Left hindlimb (tissue), 1 donor: ENCODE measurements at regions not wholly inside any gene's neighbourhood (a gene's known extent, or its start where the extent isn't known, plus 50 kb on each side); places are given as distances from the start of the nearest gene placed in this dataset.
"Not testable (repeated sequence)": the region's sequence is repeated elsewhere in the genome, so short reads cannot be mapped to it uniquely, and the experiment has no call there.

Experiments
- DNase-seq: peaks from one replicate; pipeline ENCODE4 v3.0.0-alpha.2; 2018

DNA sequence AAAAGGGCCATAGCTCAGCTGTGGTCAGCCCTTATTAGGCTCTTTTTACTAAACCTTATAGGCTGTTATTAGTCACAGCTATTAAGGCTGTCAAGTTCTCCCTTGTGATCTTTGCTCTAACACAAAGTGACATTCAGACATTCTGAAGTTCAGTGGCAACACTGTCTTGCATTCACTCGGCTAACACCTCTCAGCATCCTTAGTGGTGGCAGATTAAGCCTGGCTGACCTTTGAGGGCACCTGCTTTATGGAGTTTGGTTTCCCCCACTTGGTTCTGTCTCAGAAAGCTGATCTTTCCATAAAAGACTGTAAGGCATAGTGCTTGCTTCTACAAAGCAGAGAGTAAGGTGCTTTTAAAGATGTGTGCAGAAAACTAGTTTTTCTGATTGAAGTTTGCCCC is 677.4 kb upstream of the TMEM132C start:
- no peak for DNase-seq

DNA sequence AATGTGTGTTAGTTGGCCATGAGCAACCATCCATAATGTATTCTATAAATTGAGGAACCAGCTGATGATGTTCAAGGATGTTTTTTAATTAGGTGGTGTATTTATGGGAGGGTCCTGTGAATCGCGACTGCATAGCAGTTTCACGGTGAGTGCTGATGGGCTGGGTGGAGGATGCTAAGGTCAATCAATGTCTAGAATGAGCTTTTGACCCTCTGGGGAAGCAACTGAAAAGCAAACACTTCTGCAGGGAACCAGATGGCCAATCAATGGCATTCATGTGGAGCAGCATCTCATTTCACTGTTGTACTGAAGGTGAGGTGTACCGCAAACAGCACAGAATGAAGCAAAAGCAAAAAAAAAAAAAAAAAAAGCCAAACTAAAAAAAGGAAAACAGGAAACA is 676.1 kb upstream of the TMEM132C start:
- no peak for DNase-seq

DNA sequence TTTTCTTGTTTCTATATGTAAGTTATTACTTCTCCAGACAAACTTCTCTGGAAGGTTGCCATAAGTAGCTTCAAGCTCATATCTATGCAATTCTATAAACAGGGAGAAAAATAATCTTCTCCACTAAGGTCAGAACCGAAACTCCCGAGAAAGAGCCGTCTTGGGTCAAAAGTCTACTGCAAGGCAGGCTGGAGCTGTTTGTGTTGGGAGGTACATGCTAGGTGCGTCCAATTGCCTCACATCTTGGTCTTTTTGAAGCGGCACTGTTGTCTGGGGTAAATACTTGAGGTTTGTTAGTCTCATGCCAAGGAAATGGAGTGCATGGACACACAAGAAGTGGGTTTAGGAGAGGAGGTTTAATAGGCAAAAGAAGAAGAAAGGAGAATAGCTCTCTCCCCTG is 674.7 kb upstream of the TMEM132C start:
- no peak for DNase-seq

DNA sequence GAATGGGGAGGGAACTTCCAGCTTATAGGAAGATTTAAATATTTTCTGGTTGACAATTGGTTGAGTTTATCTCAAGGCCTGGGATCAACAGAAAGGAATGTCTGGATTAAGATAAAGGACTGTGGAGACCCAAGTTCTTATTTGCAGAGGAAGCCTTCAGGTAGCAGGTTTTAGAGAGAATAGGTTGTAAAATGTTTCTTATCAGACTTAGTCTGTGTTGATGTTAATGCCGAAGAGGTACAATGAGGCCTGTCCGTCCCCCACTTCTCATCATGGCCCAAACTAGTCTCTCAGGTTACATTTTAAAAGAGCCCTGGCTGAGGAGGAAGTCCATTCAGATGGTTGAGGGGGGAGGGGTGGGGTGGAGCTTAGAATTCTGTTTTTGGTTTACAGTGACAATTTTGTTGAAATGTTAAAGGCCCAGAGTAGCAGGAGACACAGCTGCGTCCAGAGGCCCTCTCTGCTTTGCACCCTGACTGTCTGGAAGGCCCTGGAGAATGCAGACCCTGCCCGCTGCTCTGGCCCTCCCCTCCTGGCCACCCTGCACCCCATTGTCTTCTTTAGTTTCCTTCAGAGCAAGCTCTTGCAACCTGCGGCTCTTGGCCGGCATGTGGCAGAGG is 672.5 kb upstream of the TMEM132C start:
- no peak for DNase-seq

DNA sequence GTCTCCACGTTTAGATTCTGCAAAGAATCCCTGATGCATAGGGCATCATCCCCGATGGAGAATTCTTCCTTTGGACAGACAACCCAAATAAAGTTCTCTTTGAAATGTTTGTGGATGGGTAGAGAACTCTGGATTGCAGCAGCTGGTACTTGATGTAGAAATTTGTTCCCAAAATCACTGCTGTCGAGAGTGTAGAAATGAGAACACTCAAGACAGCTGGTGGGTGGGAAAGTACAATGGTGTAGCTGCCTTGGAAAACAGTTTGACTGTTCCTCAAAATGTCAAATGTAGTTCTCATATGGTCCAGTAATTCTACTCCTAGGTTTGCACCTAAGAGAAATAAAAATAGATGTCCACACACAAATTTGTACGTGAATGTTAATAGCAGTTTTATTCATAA is 671.5 kb upstream of the TMEM132C start:
- no peak for DNase-seq

DNA sequence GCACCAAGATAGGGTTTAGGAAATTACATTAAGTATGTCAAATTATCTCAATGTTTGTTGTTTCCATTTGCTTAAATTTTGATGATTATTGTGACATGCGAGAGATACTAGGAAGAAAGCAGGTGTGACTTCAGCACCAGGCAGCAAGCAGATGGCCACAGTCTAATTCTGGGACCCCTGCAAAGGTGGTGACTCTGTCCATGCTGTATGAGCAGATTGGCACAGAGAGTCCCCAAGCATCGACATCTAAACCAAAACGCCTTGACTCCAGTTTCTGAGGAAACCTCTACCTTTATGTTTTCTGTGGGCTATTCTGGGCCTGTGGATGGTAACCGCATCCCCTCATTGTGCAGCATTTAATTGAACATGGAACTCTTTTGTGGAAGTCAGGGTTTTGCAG is 670.1 kb upstream of the TMEM132C start:
- DNase-seq, result no peak

DNA sequence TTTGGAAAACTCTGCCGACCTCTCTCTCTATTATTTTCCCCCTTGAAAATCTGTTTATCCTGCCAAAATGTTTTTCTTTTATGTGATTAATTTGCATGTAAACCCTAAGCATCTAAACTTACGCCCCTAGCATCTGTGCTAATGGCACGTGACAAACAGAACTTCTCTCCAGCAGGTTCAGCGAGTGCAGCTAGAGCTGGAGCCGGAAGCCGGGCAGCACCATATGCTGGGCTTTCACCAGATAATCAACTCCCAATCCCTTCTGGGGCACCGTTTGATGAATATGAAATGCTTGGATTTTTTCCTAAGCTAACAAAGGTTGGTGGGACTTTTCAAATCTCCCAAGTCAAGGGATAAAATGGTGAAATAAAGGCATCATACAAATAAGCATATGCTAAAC is 667.5 kb upstream of the TMEM132C start:
- no peak for DNase-seq

DNA sequence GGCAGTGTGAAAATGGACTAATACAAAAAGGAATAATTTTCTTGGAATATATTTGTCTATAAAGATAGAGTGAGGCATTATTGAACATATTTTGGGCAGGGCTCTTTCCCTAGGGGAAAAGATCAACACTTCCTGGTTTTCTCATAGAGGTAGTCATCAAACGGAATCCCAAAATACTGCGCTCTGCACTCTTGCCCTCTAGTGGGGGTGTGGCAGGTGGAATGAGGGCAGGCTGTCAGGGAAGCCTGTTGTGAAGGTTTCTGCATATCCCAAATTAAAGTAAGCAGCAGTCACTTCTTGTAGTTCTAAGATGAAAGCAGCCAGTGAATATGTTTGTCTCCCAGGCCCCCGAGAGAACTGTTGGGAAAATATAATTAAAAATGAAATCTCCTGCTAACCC is 666.8 kb upstream of the TMEM132C start:
- DNase-seq, result no peak

DNA sequence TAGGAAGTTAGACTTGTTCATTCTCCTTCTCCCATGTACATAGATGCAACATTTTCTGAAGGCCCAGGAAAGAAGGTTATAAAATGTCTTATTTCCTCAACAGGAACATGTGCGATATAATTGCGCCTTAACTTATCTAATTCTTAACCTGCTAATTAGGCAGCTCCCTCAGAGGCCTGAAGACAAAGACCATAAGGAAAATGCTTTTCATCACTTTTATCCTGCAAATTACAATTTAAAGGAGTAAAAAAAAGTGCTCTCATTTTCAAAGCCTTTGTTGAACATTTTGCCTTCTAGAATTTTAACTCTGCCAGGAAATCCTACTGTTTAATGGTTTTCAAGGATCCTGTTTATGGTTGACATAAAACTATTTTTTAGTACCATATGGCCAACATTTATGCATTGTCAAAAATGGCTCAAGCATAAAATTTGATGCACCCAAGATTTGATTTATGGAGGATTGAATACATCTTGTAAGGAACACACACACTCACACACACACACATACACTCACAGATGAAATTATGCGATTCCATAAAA is 660.4 kb upstream of the TMEM132C start:
- DNase-seq, result no peak

DNA sequence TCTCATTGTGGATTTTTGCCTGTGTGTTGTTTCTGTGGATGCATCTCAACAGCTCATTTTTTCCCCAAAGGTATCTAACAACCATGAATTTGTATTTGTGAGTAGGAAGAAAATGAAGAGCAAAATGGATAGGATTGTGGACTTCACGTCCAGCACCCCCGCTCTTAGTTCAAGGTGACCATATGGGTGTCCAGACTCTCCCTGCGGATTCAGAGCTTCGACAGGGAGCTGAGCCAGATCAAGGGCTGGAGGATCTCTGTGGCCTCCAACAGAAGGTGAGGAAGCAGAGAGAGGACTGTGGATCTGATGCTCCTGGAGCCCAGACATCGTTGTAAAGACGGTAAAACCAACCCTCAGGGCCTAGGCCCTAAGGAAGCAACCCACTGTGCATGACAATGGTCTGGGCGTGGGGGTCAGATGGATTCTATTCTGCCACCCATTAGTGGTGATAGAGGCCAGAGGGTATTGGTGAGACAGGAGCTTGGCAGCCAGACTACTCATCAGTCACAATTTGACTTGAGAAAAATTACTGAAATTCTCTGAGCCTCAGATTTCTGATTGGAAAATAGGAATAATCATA is 659.7 kb upstream of the TMEM132C start:
- no peak for DNase-seq

DNA sequence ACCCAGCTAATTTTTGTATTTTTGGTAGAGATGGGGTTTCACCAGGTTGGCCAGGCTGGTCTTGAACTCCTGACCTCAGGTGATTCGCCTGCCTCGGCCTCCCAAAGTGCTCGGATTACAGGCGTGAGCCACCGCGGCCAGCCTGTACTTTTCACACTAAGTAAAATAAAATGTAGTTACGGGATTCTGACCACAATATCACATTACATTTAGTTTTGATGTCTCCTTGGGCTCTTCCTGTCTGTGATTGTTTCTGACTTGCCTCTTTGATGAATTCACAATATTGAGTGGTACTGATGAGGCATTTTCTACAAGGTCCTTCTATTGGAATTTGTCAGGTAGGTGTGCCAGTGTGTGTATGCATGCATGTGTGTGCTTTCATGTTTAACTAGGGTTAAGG is 658.6 kb upstream of the TMEM132C start:
- not testable (repeated sequence) for DNase-seq

DNA sequence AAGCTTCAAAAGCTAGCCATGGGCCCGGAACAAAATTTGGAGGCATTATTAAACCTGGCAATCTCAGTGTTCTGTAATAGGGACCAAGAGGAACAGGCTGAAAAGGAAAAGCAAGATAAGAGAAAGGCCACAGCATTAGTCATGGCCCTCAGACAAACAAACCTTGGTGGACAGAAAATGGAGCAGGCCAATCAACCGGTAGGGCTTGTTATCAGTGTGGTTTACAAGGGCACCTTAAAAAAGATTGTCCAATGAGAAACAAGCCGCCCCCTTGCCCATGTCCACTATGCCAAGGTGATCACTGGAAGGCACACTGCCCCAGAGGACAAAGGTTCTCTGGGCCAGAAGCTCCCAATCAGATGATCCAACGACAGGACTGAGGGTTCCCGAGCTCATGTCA is 653.9 kb upstream of the TMEM132C start:
- DNase-seq, result no peak

DNA sequence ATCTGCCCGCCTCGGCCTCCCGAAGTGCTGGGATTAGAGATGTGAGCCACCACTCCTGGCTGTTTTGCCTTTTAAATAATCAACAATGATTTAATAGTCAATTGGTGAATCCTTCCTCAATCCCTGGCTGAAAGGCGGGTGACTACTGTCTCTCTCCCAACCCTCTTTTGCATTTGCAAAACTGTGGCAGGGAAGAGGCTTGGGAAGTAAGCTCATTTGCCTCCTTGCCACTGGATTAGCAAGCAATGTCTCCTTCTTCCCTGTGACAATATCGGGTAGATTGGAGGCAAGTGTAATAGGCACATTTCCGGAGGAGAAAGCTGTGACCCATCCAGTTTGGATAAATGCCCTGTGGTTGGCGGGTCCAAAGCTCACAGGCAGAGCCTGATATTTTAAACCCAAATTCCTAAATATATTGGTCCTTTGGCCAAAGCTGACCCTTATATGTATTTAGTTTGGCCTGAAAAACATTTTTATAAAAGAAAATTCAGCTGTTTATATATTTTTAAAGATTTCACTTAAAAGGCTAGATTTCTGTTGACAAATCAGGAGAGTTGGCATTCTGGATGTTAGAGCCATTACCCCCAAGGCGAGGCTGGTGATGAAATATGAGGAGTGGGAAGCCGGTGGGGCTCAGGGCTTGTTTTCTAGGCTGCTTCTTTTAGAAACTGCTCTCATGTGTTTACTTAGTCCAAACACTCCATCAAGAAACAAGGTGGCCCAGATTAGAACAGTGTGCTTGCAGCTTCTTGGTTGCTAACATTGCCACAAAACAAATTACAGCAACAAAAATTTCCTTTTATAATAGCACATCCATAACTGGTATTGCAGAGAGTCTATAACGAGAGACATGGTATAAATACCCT is 646.9 kb upstream of the TMEM132C start:
- DNase-seq, result no peak

DNA sequence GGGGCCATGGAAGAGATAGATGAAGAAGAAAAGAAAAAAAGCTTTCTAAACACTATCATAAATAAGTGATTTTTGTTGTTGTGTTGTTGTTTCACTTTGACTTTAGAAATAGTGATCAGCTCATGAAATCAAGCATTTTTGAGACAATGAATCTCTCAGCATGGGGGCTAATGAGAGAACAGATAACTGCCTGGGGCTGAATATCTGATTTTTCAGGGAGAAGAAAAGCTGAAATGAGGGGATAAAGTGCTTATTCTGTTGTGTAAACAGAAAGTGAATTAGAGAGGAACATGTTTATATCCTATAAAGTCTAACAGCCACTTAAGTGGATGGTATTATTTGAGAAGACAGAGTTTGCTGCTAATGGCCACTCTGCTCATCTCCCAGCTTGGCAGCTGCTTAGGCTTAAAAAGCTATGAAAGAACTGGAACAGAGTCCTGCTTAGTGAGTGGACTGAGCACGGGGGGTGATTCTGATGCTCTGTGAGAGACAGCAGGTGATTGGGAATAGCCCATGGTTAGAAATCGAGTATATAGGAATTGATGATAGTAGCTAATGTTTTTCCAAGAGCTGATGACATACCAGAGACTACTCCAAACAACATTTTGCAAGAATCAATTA is 646.1 kb upstream of the TMEM132C start:
- no peak for DNase-seq

DNA sequence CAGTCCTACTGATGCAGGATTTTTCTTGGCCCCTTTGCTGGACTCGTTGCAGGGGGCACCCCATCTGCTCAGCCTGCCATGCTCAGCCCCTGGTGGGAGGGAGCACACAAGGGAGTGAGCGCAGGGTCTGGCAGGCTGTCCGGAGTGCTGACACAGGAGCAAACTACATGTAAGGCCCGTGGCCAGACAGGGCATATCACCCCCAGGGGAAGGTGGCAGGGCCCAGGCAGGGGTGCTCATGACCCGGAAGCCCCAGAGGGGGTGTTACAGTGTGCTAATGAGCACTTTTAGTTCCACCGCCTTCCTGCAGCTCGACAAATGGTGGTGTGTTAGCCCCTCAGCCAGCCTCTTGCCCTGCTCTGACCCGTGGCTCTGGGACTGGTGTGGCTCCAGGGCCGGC is 645.6 kb upstream of the TMEM132C start:
- no peak for DNase-seq

DNA sequence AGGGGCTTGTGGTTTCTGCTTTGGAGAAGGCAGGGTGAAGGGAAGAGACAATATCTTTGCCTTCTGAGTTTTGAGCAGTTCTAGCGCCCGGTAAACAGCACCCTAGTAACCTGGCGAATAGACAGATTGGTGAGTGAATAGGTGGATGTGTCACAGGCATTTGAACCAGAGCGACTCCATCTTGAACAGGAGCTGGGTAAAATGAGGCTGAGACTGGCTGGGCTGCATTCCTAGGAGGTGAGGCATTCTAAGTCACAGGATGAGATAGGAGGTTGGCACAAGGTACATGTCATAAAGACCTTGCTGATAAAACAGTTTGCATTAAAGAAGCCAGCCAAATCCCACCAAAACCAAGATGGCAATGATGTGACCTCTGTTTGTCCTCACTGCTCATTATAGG is 643.6 kb upstream of the TMEM132C start:
- no peak for DNase-seq

DNA sequence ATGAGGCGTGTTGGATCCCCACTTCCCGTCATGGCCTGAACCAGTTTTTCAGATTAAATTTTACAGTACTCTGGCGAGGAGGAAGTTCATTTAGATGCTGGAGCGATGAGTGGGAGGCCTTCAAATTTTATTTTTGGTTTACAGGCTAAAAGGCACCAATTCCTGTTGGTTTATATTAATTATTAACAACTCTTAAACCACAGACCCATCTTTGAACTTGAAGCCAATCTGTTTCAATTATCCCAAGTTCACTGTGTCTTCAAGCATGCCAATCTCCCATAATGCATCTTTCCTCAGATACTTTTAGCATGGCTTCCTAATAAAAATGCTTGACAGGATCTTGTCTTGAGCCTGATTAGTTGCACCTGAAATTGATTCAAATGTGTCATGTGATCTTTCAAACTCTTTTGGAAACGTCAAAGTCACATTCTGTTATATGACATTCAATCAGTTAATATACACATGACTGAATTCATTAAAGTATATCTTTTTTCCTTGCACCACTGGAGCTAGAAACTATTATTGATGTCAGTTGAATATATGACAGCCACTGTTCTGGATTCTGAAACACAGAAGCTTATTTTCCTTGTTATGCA is 641.7 kb upstream of the TMEM132C start:
- DNase-seq, result no peak

DNA sequence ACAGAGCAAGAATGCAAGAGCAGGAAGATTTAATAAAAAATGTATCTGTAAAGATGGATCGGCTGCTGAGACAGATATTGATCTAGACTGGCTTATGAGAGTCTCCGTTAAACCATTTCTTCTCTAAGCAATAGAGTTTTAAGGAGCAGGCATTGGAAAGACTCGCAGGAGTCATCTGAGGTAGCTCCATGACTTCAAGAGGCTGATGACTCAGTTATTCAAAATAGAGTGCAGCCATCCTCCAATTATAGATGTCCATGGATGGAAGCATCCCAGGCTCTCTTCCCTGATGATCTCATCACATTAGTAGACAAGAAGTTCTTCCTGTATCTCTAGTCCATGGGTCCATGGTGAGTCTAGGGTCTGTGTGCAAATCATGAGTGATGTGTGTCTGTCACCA is 638.3 kb upstream of the TMEM132C start:
- DNase-seq, result no peak

DNA sequence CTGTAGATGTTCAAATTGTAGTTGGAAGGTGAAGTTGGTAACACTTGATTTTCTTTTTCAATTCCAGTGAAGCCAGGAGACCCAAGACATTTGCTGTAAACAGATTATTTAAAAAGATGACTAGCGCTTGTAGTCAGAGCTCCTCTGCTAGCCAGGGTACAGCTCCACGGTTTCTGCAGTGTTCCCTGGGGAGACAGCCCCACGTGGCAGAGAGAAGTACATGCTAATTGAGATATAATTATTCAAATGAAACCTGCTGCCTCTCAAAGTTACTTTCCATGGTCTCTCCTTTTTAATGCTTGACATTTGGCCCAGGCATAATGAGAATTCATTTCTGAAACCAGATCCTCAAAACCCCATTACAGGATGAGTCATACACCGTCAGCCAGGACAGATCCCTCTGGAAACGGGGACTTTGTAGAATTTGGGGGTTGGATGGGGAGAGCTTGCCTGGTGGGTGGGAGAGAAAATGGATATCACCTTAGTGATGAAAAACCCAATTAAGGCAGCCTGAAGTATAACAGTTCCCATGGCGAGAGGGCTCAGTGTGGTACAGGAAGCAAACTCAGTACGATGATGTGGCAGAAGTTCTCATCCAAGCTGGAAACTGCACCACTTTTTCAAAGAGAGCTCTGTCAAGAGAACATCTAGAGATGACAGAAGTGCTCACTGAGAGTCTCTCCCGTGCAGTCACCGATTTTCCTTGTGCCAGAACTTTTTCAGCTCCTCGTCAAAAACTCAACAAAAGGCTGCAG is 637.7 kb upstream of the TMEM132C start:
- DNase-seq, result no peak

DNA sequence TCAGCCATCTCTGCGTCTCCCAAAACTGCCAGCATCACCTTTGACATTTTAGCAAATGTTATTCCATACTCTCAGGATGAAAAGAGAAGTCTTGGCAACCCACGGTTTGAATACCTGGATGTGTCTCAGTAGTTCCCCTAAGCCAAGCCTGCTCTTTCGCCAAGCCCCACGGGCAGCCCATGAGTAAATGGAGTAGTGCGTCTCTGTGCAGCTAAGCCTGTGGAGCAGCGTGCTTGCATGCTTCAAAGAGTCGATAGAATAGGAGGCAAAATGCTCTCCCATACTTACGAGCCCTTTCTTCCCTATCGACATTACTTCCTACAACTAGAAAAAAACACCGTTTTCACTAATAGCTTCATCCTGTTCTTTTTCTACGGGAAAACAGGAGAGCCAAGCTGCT is 634.5 kb upstream of the TMEM132C start:
- DNase-seq, result no peak

DNA sequence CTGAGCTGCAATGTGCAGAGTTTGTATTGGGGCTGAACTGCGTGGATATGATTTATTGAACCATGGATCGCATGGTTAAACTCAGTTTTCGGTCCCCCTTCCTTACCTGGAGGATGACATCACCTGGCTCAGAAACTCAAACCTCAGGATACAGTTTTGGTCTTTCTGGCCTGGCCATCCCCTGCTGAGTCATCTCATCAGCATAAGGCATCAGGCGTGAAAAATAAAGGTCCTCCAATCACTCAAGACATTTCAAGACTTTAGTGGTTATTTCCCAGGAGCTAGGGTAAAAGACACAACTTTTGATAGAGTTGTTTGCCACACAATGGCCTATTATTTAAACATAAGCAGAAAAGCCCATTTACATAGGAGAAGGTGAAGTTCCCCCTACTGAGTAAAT is 631.1 kb upstream of the TMEM132C start:
- DNase-seq, result no peak

DNA sequence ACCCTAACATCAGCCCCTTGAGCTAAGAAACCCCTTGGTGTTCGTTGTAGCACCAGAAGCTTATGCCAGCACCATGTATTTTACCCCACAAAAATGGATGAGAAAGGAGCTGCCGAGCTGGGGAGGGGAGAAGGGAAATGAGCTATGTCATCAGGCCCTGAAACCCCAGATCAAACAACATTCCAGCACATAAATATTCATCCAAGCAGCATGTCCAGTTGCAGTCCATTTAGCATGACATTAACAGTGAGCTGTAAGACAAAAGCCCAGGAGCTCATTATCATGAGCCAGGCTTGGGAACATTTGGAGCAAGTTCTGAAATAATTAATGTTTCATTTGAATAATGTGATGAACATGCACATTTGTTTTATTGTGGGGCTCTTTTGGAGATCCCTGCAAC is 630.1 kb upstream of the TMEM132C start:
- no peak for DNase-seq
